NCI-H2107 (cell line): ENCODE measurements at regions not wholly inside any gene's neighbourhood (a gene's known extent, or its start where the extent isn't known, plus 50 kb on each side); places are given as distances from the start of the nearest gene placed in this dataset.

Experiments
- DNase-seq: peaks from one replicate; lab custom pipeline; 2025; lab: John Stamatoyannopoulos, UW

DNA sequence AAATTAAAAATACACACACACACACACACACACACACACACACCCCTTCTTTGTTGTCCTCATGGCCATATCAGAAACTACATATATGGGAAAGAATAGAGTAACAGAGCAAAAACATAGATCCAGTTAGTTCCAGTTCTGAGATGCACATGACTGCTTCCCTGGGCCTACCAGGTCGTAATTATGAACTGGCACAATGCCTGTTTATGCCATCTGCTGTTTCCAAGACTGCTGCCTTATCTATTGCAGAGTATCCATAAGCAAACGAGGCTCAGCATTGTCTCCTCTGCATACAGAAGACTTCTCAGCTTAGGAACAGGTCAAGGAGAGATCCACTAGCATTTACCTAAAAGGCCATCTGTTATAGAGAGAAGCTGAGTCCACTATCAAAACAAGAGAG, 789.0 kb downstream of the TECRL start:
- DNase-seq = no peak

DNA sequence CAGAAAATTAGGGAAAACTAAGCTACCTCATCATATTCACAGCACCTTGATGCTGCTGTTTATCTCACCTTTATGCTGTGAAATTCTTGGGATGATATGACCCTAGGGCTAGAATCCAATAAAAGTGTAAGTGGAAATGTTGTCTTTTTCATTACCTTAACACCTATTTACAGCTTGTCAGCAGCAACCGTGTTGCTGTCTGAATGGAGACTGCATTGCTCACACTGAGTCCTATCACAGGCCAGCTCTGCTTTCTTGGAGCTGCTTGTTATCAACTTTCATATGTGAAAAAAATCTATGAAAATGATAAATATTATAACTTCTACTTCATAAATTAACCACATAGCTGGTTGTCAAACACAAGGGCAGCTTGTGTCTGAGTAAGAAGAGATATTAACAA, 789.5 kb downstream of the TECRL start:
- DNase-seq = no peak

DNA sequence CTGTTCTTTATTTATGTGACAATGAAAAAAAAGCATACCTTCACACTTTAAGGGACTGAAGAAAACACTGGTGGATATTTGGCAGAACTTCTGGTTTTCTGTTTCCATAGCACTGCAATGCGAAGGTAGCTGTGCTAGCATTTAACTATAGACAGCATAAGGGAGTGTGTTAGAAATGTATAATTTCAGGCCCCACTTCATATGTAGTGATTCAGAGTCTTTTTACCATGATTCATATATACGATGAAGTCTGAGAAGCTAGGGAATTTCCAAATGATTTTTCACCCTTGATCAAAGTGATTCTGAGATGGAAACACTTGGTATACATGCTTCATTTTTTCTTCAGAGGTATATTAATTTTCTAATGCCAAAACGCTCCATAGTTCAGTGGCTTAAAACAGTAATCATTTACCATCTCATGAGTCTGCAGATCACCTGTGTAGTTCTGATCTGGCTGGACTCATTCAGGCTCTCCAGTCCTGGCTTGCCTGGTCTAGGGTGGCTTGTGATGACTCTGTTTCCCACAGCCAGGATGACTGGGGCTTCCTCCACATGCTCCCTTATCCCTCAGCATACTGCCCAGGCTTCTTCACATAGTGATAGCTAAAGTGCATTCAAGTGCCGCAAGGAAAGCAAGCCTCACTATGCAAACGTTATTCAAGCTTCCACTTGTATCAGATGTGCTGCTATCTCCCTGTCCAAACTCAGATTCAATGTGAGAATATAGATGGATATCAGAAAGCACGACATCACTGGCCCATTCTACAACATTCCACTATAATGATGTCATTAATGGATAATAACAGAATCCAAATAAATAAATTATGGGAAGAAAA, 790.1 kb downstream of the TECRL start:
- DNase-seq = no peak

DNA sequence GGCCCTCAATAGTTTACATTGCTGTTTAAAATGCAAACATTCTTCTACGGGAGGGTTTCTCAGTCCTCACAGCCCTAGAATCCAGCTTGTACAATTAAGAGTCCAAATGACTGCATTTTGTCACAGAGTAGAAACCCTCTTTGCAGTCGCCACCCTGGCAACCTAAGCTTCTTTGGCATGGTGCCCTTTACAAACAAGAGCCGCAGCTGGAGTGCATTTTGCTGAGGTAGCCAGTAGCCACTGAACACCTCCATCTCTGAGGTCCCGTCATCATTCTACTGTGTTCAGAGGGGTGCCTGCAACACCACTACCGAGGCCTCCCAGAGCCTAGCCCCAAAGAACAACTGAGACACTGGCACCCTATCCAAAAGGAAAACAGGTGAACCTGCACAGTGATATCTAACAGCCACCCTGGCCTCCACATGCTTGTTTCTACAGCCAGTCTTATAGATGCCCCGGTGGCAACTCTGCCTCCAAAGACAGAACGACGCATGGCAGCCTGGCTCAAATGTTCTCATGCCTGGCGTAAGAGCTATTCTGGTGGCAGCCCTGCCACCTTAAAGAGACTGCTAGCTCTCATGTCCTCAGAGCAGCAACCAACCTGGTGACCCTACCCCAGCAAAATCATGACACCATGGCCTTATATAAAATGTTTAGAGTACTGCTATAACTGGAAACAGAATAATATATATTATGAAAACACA, 801.9 kb downstream of the TECRL start:
- no peak for DNase-seq

DNA sequence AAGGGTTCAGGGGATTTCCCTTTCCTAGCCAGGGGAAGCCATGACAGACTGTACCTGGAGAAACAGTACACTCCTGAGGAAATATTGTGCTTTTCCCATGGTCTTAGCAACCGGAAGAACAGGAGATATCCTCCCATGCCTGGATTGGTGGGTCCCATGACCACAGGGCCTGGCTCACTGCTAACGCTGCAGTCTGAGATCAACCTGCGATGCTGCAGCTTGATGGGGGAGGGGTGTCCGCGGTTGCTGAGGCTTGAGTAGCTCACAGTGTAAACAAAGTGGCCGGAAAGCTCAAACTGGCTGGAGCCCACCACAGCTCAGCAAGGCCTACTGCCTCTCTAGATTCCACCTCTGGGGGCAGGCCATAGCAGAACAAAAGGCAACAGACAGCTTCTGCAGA, 819.5 kb downstream of the TECRL start:
- no peak for DNase-seq

DNA sequence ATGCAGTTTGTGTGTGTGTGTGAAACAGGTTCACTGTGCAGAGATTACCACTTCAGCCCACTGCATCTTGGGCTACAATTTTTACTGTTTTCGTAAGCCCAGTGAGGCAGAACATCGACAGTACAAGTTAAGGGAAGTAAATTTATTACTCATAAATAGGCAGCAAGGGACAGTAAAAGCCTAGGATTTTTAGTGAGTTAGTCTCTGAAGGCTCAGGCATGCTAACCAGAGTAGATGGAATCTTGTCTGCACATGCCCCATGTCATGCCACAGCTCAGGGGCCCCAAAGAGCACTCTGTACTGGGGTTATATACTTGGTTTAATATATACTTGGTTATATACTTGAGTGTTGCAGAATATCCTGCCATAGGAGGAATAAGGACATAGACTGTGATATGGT, 825.7 kb downstream of the TECRL start:
- DNase-seq = no peak

DNA sequence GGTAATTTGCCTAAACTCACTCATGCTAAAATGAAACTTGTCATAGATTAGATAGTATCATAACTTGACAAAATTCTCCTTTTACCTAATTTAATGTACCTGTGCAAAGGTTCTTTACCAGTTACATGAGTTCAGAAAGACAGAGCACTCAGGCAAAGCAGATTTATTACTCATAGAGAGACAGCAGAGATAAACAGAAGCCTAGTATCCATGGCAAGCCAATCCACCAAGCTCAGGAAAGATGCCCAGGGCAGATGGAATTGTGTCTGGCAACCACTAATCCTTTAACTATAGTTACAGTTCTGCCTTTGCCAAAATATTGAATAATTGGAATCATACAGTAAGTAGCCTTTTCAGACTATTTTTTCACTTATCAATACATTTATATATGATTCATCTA, 826.2 kb downstream of the TECRL start:
- DNase-seq = no peak

DNA sequence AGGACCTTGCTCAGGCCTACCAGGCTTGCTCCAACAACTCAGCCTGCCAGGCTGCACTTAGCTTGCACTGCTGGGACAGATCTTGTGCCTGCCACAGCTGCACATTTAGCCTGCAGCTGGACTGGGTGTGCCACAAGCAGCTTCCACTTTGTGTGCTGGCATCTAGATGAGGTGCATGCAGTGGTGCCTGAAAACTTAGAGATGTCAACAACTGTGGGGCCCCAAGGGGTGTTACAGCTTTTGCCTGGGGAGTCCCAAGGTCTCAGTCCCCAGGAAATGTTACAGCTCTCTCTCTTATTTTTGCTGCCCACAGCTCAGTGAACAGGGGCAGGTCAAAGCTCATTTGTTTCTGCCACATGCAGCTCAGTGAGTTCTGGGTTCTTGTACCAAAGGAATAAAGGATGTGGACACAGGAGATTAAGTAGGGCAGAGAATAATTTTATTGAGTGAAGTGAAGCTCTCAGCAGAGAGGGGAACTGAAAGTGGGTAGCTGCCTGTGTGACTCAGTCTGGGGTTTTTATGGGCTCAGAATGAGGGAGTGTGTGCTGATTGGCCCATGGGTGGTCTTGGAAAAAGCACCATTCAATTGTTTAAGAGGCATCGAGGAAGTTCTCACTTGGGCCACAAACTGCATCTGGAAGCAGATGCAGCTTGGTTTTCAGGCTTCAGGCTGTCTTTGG, 828.3 kb downstream of the TECRL start:
- no peak for DNase-seq

DNA sequence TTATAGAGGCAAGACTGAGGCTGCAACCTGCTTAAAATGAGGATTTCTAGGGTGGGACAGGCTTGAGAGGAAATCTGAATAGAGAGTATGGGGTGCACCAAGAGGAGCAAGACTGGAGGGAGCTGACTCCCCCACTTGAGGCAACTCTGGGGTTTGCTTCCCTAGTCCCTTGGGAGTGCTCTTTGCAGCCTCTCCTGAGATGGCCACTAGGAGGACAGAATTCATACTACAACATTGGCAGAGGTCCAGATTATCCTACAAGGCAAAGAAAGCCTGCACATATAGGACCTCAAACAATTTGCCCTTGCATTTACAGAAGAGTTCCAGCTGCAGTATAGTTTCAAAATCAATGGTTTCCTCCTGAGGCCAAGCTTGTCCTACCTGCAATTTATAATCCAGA, 830.9 kb downstream of the TECRL start:
- no peak for DNase-seq

DNA sequence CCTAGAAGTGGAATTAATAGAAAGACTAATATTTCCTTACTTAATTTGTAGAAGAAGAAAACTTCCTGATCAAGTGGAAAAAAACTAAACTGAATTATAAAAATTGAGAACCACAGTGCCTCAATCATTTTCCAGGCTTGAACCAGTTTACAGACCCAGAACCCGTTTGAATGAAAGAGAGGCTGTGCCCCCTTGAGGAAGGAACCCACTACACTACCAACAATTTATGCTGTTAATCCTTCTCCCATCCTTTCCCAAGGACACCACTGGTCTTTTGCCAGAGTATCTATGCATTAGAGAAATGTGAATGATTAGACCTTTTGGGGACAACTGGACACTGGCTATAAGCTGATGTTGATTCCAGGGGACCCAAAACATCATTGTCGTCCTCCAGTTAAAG, 842.6 kb downstream of the TECRL start:
- DNase-seq = no peak

DNA sequence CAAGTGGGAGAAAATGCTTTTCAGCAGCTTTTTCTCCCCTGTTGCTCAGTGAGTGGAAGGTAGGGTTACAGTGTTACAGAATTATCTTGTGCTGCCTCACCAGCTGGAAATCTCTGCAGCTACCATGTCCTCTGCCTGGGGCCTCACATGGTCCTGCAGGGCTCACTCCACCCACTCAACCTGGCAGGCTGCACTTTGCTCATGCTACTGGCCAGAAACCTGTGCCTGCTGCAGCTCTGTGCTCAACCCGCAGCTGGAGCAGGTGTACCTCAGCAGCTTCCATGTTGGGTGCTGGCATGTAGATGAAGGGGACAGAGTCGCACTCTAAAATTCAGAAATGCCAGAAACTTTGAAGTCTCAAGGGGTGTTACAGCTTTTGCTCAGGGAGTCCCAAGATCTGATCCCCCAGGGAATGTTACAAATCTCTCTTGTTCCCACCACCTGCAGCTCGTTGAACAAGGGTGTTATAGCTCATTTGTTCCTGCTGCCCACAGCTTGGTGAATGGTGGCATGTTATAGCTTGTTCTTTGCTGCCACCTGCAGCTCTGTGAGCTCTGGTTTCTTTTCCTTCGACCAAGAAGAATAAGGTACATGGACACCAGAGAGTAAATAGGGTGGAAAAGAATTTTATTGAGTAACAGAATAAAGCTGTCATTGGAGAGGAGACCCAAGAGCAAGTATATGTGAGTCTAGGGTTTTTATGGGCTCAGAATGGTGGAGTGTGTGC, 845.8 kb downstream of the TECRL start:
- no peak for DNase-seq

DNA sequence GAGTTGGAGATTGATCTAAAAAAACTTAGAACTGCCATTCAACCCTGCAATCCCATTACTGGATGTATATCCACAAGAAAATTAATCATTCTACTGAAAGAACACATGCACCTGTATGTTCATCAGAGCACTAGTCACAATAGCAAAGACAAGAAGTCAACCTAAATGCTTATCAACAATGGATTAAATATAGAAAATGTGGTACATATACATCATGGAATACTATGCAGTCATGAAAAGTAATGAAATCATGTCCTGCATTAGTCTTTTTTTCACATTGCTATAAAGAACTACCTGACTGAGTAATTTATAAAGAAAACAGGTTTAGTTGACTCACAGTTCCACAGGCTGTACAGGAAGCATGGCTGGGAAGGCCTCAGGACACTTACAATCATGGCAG, 850.5 kb downstream of the TECRL start:
- DNase-seq = no peak

DNA sequence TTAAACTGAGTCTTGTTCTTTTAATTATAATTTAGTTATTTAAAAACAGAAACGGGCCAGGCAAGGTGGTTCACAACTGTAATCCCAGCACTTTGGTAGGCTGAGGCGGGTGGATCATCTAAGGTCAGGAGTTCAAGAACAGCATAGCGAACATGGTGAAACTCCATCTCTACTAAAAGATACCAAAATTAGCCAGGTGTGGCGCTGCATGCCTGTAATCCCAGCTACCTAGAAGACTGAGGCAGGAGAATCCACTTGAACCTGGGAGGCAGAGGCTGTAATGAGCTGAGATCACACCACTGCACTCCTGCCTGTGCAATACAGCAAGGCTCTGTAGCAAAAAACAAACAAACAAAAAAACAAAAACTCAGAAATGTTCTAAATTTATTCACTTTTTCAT, 852.9 kb downstream of the TECRL start:
- DNase-seq = no peak

DNA sequence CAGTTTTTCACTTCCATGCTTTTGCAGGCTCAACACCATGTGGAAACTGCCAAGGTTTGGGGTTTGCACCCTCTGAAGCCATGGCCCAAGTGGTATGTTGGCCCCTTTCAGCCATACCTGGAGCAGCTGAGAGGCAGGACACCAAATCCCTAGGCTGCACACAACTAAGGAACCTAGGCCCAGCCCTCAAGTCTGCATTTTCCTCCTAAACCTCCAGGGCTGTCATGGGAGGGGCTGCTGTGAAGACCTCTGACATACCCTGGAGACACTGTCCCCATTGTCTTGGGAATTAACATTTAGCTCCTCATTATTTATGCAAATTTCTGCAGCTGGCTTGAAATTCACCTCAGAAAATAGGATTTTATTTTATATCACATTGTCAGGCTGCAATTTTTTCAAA, 856.1 kb downstream of the TECRL start:
- no peak for DNase-seq

DNA sequence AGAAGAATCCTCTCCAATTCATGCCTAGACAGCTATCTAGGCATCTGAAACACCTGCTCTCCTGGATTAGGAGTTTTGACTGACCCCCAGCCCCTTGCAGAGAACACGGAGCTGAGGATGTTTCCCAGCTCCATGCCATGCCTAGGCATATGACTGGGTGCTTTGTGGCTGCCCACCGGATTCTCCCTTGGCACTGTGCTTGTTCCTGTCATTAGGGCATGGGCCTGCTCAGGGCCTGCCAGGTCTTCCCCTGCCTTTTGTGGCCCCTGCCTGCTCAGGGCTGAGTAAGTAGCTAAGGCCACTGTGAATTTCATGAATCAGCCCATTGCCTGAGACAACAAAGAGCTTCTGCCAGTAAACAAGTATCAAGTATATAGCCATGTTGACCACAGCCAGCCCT, 867.4 kb downstream of the TECRL start:
- no peak for DNase-seq

DNA sequence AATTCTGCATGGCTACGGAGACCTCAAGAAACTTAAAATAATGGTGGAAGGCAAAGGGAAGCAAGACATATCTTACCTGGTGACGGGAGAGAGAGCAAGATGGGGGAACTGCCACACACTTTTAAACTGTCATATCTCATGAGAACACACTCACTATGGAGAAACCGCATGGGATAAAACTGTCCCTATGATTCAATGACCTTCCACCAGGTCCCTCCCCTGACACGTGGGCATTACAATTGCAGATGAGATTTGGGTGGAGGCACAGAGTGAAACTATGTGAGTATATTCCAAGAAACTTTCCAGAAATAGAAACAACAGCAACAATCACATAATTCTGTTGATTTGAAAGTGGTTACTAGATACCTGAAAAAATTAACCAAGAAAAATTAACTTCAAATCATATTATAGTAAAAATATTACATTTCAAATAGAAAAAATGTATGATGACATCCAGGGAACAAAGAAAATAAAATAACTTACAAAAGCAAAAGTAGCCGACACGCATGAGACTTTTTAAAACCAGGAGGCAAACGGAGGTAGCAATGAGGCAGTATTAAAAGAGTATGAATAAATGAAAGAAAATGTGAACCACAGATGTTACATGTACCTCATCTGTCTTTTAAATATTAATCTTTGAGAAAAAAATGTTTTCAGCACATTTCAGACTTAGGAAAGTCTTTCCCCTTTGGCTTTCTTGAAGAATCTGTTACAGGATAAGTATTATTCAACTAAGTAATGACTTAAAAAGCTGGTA, 879.5 kb downstream of the TECRL start:
- DNase-seq = no peak

DNA sequence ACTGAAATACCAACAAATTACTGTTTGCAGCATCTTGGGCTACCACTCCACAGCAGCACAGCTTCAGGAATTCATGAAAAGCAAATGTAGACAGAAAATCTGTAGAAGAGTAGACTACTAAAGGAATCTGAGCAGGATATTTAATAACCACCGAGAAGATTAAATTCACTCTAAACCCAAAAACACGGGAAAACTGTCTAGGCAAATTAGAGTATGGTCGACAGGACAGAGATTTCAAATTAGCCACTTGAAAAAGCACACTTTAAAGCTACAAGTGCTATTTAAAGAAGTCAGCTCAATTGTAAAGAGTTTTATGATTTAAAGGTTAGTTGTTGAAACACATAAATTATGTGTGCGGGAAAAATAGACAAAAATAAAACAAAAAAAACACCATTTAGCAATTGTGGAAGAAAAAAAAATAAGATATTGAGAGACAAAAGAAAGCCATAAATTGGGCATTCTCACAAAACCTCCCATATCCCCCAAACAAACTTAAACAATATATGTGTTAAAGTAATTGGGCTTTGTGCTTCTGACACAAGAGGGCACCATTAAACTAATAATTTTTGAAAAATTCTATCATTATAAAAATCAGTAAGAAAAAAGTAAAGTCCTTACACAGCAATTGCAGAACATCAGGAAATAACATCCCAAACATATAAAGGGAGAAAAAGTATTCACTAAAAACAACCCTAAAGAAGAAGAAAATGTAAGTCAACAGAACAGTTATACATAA, 880.8 kb downstream of the TECRL start:
- DNase-seq = no peak

DNA sequence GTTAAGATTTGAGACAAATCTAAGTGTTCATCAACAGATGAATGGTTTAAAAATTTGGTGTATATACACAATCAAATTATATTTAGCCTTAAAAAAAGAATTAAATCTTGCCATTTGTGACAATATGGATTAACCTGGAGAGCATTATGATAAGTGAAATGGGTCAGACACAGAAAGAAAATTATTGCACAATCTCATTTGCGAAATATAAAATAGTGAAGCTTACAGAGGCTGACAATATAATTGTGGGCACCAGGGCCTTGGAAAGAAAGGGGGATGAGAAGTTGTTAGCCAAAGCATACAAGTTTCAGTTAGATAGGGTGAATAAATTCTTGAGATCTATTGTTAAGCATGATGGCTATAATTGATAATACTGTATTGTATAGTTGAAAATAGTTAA, 883.0 kb downstream of the TECRL start:
- no peak for DNase-seq

DNA sequence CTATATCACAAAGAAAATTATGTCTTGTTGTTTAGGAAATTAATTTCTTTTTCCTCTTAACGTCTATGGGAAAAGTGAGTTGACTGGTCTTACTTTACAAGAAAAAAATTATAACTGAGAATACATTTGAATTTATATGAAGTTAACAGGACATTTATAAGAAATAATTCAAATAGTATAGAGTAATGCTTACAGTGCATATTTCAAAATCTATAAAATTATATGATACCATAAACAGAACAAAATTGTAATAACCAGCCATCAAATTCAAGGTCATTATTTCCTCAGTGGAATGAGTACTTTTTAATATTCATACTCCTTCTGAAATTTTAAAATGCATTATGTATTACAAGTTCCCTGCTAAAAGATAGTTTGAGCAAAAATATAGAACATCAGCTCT, 884.5 kb downstream of the TECRL start:
- no peak for DNase-seq

DNA sequence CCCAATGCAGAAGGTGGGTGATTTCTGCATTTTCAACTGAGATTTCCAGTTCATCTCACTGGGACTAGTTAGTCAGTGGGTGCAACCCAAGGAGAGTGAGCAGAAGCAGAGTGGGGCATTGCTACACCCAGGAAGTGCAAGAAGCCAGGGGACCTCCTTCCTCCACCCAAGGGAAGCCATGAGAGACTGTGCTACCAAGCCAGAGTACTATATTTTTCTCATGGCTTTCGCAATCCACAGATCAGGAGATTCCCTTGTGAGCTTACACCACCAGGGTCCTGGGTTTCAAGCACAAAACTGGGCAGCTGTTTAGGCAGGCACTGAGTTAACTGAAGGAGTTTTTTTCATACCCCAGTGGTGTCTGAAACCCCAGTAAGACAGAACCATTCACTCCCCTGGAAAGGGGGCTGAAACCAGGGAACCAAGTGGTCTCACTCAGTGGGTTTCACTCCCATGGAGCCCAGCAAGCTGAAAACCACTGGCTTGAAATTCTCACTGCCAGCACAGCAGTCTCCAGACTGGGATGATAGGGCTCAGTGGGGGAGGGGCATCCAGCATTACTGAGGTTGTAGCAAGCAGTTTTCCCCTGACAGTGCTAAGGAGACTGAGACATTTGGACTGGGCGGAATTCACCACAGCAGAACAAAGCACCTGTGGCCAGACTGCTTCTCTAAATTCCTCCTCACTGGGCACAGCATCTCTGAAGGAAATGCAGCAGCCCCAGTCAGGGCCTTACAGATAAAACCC, 903.4 kb downstream of the TECRL start:
- no peak for DNase-seq
